H54 (cell line): ENCODE measurements at regions not wholly inside any gene's neighbourhood (a gene's known extent, or its start where the extent isn't known, plus 50 kb on each side); places are given as distances from the start of the nearest gene placed in this dataset.

Experiments
- DNase-seq: peaks from one replicate; pipeline ENCODE4 v3.0.0; 2011; ENCODE audit warnings: low spot score, mixed read lengths; ENCODE audit not compliant: insufficient read length
- FAIRE-seq: peaks from 3 replicates; lab custom pipeline; 2011; peaks lifted over from hg19 to GRCh38; lab: Jason Lieb, UNC
- POLR2A ChIP-seq: IDR thresholded peaks from 2 replicates; pipeline ENCODE4 v1.6.1; 2011; ENCODE audit warnings: low read depth, mild to moderate bottlenecking, low read length

- DNase-seq: no peak
- no peak for FAIRE-seq
- TF ChIP-seq POLR2A: no peak
These were observed 513.8 kb upstream of the FAM241A start for GRCh38 chr4:111631215-111631999.

GRCh38 chr4:111632641-111633151, 512.6 kb upstream of the FAM241A start:
- no peak for FAIRE-seq
- DNase-seq: no peak
- TF ChIP-seq POLR2A: no peak

GRCh38 chr4:111633663-111634266, 511.5 kb upstream of the FAM241A start:
- DNase-seq: no peak
- no peak for FAIRE-seq
- no peak for TF ChIP-seq POLR2A

GRCh38 chr4:111635646-111636045, 509.6 kb upstream of the FAM241A start:
- FAIRE-seq: no peak
- no peak for TF ChIP-seq POLR2A
- DNase-seq: no peak

GRCh38 chr4:111636961-111637585, 508.2 kb upstream of the FAM241A start:
- DNase-seq: no peak
- FAIRE-seq: no peak
- TF ChIP-seq POLR2A: no peak

GRCh38 chr4:111639120-111639690, 506.0 kb upstream of the FAM241A start:
- FAIRE-seq (no peak), DNase-seq (no peak)
- TF ChIP-seq POLR2A: no peak

GRCh38 chr4:111639876-111640275, 505.4 kb upstream of the FAM241A start:
- no peak for FAIRE-seq
- no peak for TF ChIP-seq POLR2A
- no peak for DNase-seq

- FAIRE-seq: peak; percentile 79
- no peak for TF ChIP-seq POLR2A
- no peak for DNase-seq
These were observed 503.3 kb upstream of the FAM241A start for GRCh38 chr4:111641813-111642579.

GRCh38 chr4:111648056-111648455, 497.2 kb upstream of the FAM241A start:
- DNase-seq (no peak), FAIRE-seq (no peak)
- no peak for TF ChIP-seq POLR2A

- DNase-seq: no peak
- TF ChIP-seq POLR2A: no peak
- FAIRE-seq: no peak
These were observed 495.9 kb upstream of the FAM241A start for GRCh38 chr4:111649308-111649707.

- DNase-seq (no peak), FAIRE-seq (no peak)
- no peak for TF ChIP-seq POLR2A
These were observed 495.1 kb upstream of the FAM241A start for GRCh38 chr4:111650146-111650545.

- TF ChIP-seq POLR2A: no peak
- no peak for FAIRE-seq
- DNase-seq: no peak
These were observed 494.6 kb upstream of the FAM241A start for GRCh38 chr4:111650674-111651086.

- no peak for TF ChIP-seq POLR2A
- FAIRE-seq: no peak
- no peak for DNase-seq
These were observed 493.0 kb upstream of the FAM241A start for GRCh38 chr4:111652236-111652635.

- FAIRE-seq (no peak), DNase-seq (no peak)
- no peak for TF ChIP-seq POLR2A
These were observed 492.3 kb upstream of the FAM241A start for GRCh38 chr4:111652986-111653385.
